Putamen (tissue), 1 donor: ENCODE measurements at regions not wholly inside any gene's neighbourhood (a gene's known extent, or its start where the extent isn't known, plus 50 kb on each side); places are given as distances from the start of the nearest gene placed in this dataset.

Experiments used
- DNase-seq: peaks from one replicate; pipeline ENCODE4 v3.0.0-alpha.2; 2016; ENCODE audit warnings: low spot score

- DNase-seq: no peak
Measured at GRCh38 chr5:161134083-161134482, 282.1 kb upstream of the ATP10B start.

DNA sequence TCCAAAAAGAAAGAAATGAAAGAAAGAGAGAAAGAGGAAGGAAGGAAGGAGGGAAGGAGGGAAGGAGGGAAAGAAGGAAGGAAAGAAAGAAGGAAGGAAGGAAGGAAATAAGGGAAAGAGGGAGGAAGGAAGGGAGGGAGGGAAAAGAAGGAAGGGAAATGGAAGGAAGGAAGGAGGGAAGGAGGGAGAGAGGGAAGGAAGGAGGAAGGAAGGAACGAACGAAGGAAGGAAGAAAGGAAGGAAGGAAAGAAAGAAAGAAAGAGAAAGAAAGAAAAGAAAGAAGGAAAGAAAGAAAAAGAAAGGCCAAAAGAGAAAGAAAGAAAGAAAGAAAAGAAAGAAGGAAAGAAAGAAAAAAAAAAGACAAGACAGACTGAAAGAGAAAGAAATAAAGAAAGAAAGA lies 263.9 kb upstream of the ATP10B start:
- no peak for DNase-seq

GRCh38 chr5:161112371-161112770 lies 260.4 kb upstream of the ATP10B start:
- DNase-seq: no peak

GRCh38 chr5:161105525-161105924 lies 253.5 kb upstream of the ATP10B start:
- peak; percentile 55 for DNase-seq

- no peak for DNase-seq
Measured at GRCh38 chr5:161098516-161098915, 246.5 kb upstream of the ATP10B start.

GRCh38 chr5:161096581-161096980 lies 244.6 kb upstream of the ATP10B start:
- no peak for DNase-seq

GRCh38 chr5:161095953-161096352 lies 243.9 kb upstream of the ATP10B start:
- no peak for DNase-seq

GRCh38 chr5:161094411-161094810 lies 242.4 kb upstream of the ATP10B start:
- DNase-seq: no peak

DNA sequence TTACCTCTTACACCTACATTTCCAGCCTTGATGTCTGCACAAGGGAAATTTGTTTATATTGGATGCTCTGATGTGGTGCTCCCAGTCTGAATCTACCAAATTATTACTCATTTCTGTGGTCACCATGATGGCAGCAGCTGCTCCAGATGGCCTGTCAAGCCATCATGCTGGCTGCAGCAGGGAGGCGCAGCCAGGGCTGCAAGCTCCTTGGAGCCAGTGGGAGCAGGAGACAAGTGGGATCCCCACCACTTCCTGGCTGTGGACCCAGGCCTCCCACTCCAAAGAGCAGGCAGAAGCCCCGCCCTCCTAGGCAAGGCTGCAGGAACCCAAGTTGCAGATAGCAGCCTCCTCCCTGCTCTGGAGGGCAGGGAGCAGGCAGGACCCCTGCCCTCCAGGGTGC lies 241.1 kb upstream of the ATP10B start:
- no peak for DNase-seq

DNA sequence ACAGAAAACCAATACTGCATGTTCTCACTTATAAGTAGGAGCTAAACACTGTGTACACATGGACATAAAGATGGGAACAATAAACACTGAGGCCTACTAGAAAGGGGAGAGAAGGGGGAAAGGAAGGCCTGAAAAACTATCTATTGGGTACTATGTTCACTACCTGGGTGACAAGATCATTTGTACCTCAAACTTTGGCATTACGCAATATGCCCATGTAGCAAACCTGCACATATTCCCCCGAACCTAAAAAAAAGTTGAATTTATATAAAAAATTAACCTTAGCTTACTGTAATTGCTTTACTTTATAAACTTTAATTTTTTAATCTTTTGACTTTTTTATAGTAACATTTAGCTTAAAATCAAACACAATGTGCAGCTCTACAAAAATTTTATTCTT lies 237.6 kb upstream of the ATP10B start:
- DNase-seq: no peak

DNA sequence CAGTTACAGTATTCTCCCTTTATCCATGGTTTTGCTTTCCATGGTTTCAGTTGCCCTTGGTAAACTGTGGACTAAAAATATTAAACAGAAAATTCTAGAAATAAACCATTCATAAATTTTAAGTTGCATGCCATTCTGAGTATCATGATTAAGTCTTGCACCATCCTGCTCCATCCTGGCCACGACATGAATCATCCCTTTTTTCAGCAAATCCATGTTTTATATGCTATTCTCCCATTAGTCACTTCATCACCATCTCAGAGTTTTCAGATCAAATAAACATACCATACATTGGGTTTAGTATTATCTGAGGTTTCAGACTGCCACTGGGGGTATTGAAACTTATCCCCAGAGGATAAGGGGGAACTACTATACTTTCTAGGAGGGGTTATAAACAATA lies 234.4 kb upstream of the ATP10B start:
- DNase-seq: no peak

DNA sequence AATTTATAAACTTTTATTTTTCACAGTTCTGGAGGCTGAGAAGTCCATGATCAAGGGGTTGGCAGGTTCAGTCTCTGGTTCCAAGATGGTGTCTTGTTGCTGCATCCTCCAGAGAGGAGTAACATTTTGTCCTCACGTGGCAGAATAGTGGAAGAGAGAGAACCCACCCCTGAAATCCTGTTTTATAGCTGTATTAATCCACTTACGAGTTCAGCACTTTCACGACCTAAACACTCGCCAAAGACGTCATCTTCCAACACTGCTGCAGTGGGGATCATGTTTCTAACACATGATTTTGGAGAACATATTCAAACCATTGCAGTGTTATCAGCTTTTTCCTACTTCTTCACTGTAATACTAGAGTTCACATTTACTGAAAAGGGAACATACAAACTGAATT lies 233.0 kb upstream of the ATP10B start:
- DNase-seq: no peak

DNA sequence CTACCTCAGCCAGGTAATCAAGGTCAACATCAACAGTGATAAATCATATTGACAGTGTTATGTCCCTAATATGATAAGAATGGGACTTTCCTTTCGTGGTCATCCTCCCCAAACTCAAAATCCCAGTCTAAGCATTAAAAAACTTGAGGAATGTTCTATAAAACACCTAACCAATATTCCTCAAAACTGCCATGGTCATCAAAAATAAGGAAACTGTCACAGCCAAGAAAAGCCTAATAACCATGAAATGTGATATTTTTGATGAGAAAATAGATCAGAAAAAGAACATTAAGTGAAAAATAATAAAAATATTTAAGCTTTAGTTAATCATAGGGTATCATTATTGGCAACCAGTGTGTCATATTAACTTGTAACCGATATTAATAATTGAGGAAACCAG lies 232.1 kb upstream of the ATP10B start:
- no peak for DNase-seq

GRCh38 chr5:161078793-161079192 lies 226.8 kb upstream of the ATP10B start:
- DNase-seq: no peak

DNA sequence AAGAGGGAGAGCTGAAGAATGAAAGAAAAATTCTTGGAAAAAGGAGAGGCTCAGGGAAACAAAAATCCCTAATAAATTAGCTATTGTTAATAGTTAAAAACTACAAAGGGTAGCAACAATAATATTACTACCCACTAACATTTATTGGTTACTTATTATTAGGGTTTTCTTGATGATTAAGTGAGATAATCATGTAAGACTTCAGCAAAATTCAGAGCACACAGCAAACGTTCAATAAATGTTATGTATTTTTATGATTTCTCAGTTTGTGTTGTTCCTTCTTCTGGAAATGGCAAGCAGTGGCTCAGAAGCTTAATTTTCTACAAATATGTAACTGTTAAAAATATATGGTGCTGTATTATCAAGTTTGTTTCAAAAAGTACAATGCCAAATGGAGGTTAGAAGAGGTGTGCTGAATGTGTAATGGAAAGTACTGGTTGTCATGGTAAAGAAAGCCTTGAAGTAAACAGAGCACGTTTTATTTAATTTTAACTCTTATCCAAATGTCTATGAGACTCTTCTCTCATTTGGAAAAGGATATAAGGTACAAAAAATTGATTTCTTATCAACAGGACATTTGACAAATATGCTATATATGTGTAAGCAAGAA lies 226.0 kb upstream of the ATP10B start:
- DNase-seq: no peak

GRCh38 chr5:161077496-161077895 lies 225.5 kb upstream of the ATP10B start:
- DNase-seq: no peak

- DNase-seq: peak; percentile 3
Measured at GRCh38 chr5:161064781-161065180, 212.8 kb upstream of the ATP10B start.

DNA sequence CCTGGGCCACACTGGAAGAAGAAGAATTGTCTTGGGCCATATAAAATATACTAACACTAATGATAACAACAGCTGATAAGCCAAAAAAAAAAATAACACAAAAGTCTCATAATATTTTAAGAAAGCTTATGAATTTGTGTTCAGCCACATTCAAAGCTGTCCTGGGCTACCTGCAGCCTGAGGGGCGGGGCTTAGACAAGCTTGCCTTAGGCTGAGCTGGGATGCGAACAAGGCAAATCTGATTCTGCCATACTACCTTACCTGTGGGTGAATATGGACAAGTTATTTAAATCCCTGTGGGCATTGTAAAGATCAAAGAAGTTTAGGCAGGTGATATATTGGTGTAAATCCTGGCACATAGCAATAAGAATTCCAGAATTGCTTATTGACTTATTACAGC lies 212.3 kb upstream of the ATP10B start:
- DNase-seq: no peak

GRCh38 chr5:161058781-161059180 lies 206.8 kb upstream of the ATP10B start:
- DNase-seq: no peak

- DNase-seq: no peak
Measured at GRCh38 chr5:161051920-161052500, 200.0 kb upstream of the ATP10B start.

GRCh38 chr5:161047024-161047423 lies 195.0 kb upstream of the ATP10B start:
- no peak for DNase-seq

DNA sequence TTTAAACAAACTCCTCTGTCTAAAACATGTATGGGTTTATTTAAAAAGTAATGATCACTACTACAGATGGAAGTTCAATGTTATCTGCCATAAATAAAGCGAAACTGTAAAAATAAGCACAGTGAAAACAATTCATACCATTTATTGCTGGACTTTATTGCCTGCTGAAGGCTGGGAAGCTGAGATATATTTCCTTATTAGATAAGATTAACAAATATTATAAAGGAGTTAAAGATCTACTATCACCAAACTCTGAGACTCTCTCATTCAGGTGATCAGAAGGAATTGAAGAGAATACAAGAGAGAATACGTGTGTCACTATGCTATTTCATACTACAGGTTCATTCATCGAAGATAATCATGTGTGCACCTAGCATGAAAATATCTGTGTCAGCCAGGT lies 190.9 kb upstream of the ATP10B start:
- DNase-seq: no peak

DNA sequence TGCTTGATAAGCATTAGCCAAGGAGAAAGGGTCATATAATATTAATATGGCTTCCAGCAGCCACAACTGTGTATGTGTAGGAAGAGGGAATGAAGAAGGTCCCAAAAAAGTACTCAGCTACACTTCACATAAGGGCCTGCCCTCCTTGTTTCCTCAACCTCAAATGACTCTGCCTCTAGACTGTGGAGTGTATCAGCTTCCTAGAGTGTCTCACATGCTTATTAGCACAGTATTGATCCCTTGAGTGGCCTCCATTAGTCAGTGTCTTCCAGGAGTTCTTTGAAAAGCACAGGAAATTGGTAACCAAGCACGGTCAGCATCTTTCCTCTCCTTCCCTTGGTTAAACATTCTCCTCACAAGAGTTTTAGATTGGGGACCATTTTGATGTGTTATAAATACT lies 190.4 kb upstream of the ATP10B start:
- no peak for DNase-seq

DNA sequence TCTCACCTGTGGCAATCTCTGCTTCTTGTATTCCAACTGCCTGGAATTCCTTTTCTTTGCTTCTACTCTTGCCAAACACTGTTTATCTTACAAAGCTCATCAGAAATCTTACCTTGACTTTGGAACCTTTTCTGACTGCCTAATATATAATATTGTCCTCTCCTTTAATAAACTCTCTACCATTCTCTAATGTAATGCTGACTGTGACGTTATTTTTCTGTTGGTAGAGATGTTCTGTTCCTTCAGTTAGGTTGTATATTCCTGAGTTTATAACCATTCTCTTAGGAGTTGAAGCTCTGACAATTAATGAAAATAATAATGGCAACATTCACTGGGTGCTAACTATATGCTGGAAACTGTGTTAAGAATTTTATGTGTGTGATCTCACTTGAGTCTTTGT lies 188.8 kb upstream of the ATP10B start:
- no peak for DNase-seq
